Ascending aorta (tissue), 2 donors: ENCODE measurements at regions not wholly inside any gene's neighbourhood (a gene's known extent, or its start where the extent isn't known, plus 50 kb on each side); places are given as distances from the start of the nearest gene placed in this dataset.

Experiments
- DNase-seq, 2 donors: peaks; one replicate each; pipeline ENCODE4 v3.0.0-alpha.2; 2019; ENCODE audit warnings: low spot score in 2 of 2
- H3K27ac ChIP-seq, 2 donors: fragments of 200-600 bp; sonication (generic); one replicate each; pipeline ENCODE4 v1.5.1; 2016 to 2017; ENCODE audit warnings: mild to moderate bottlenecking in 1 of 2
- H3K27me3 ChIP-seq: fragments of 200-600 bp; sonication (generic); one replicate; pipeline ENCODE4 v1.5.1; 2017
- H3K36me3 ChIP-seq, 2 donors: fragments of 200-600 bp; sonication (generic); one replicate each; pipeline ENCODE4 v1.5.1; 2016
- H3K4me1 ChIP-seq, 2 donors: fragments of 200-600 bp; sonication (generic); one replicate each; pipeline ENCODE4 v1.5.1; 2016 to 2017; ENCODE audit warnings: mild to moderate bottlenecking in 1 of 2
- H3K4me3 ChIP-seq, 2 donors: fragments of 200-600 bp; sonication (generic); one replicate each; pipeline ENCODE4 v1.5.1; 2016 to 2017; ENCODE audit warnings: mild to moderate bottlenecking in 1 of 2
- H3K9me3 ChIP-seq, 2 donors: fragments of 200-600 bp; sonication (generic); one replicate each; pipeline ENCODE4 v1.5.1; 2016
- CTCF ChIP-seq, 3 experiments: fragments of 200-600 bp in 2 of 3; fragments of 450-650 bp in 1 of 3; sonication (generic) in 2 of 3; IDR thresholded peaks; one replicate each; pipeline ENCODE4 v1.5.1; 2016 to 2019; ENCODE audit warnings: antibody characterized with exemption in 3 of 3, mild to moderate bottlenecking in 1 of 3, moderate library complexity in 1 of 3
- intact Hi-C: fragments of 100-400 bp; cut with DNase I; formaldehyde crosslinking; loops from one replicate; pipeline ENCODE4 v1.15.1; 2023

- H3K4me3 ChIP-seq: no peak overlapping the region
- no peaks in the 10 kb centered on the region for H3K27me3 ChIP-seq
- no peak for DNase-seq
- no peak overlapping the region for H3K27ac ChIP-seq
- no peaks in the 10 kb centered on the region for H3K9me3 ChIP-seq
- no peaks in the 10 kb centered on the region for H3K36me3 ChIP-seq
- intact Hi-C loops: no loop called here
- H3K4me1 ChIP-seq: no peaks in the 10 kb centered on the region
- TF ChIP-seq CTCF (IDR thresholded peaks at IDR 0.05): no peak
Observed at GRCh38 chr20:40457404-40457803, 231.6 kb downstream of the MAFB start.

- Histone ChIP-seq H3K4me3 (no peak overlapping the region), H3K4me1 (no peaks in the 10 kb centered on the region), H3K9me3 (no peaks in the 10 kb centered on the region), H3K27me3 (no peaks in the 10 kb centered on the region), H3K36me3 (no peaks in the 10 kb centered on the region), H3K27ac (no peak overlapping the region)
- DNase-seq: no peak
- TF ChIP-seq CTCF (IDR thresholded peaks at IDR 0.05): no peak
- intact Hi-C loops: no loop called here
Observed at GRCh38 chr20:40452758-40453157, 236.3 kb downstream of the MAFB start.

GRCh38 chr20:40451552-40451951 is 237.5 kb downstream of the MAFB start:
- no peak overlapping the region for H3K4me3 ChIP-seq
- intact Hi-C loops: no loop called here
- no peaks in the 10 kb centered on the region for H3K27me3 ChIP-seq
- no peaks in the 10 kb centered on the region for H3K9me3 ChIP-seq
- H3K27ac ChIP-seq: no peak overlapping the region
- no peak for DNase-seq
- H3K4me1 ChIP-seq: no peaks in the 10 kb centered on the region
- no peaks in the 10 kb centered on the region for H3K36me3 ChIP-seq
- no peak for TF ChIP-seq CTCF (IDR thresholded peaks at IDR 0.05)

- no peak for DNase-seq
- H3K4me1 ChIP-seq: no peaks in the 10 kb centered on the region
- no peak overlapping the region for H3K27ac ChIP-seq
- TF ChIP-seq CTCF (IDR thresholded peaks at IDR 0.05): no peak
- no peak overlapping the region for H3K4me3 ChIP-seq
- H3K27me3 ChIP-seq: no peaks in the 10 kb centered on the region
- H3K9me3 ChIP-seq: no peaks in the 10 kb centered on the region
- H3K36me3 ChIP-seq: no peaks in the 10 kb centered on the region
- intact Hi-C loops: no loop called here
Observed at GRCh38 chr20:40449974-40450616, 238.9 kb downstream of the MAFB start.

- Histone ChIP-seq H3K27me3 (no peaks in the 10 kb centered on the region), H3K27ac (no peak overlapping the region), H3K9me3 (no peaks in the 10 kb centered on the region), H3K4me3 (no peak overlapping the region), H3K4me1 (no peaks in the 10 kb centered on the region), H3K36me3 (no peaks in the 10 kb centered on the region)
- DNase-seq: no peak
- intact Hi-C loops: no loop called here
- TF ChIP-seq CTCF (IDR thresholded peaks at IDR 0.05): no peak
Observed at GRCh38 chr20:40449144-40449690, 239.8 kb downstream of the MAFB start.

- Histone ChIP-seq H3K4me1 (no peaks in the 10 kb centered on the region), H3K36me3 (no peaks in the 10 kb centered on the region), H3K9me3 (no peaks in the 10 kb centered on the region), H3K4me3 (no peak overlapping the region), H3K27ac (no peak overlapping the region), H3K27me3 (no peaks in the 10 kb centered on the region)
- intact Hi-C loops: no loop called here
- no peak for DNase-seq
- no peak for TF ChIP-seq CTCF (IDR thresholded peaks at IDR 0.05)
Observed at GRCh38 chr20:40446888-40447287, 242.1 kb downstream of the MAFB start.
